ENCODE measurements at regions not wholly inside any gene's neighbourhood (a gene's known extent, or its start where the extent isn't known, plus 50 kb on each side); places are given as distances from the start of the nearest gene placed in this dataset.

DNA sequence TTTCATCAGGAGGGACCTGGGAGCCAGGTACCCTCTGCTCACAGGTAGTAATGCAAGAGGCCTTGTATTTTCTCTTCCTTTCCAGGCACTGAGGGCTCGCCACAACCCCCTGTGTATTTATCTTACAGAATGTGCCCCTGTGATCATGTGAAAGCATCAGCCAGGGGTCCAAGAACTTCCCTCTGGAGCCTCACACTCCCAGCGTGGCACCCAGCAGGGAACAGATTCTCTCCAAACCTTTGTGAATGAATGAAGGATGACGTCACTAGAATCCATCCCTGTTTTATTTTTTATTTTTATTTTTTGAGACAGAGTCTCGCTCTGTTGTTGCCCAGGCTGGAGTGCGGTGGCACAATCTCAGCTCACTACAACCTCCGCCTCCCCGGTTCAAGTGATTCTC lies 107.3 kb upstream of the IER5L start:
- no peak for TF ChIP-seq CTCF (IDR thresholded peaks at IDR 0.05 in 4 of 5, conservative IDR thresholded peaks at IDR 0.05 in 1 of 5)
- TF ChIP-seq POLR2A (IDR thresholded peaks at IDR 0.05), result no peak
